ENCODE measurements at regions not wholly inside any gene's neighbourhood (a gene's known extent, or its start where the extent isn't known, plus 50 kb on each side); places are given as distances from the start of the nearest gene placed in this dataset.

- peak in 1 of 6 donors; percentile 60 for DNase-seq (ENCODE audit: low read depth in 4 of 6, low spot score in 6 of 6)
- Histone ChIP-seq H3K27me3 (ENCODE audit: control insufficient read depth, insufficient read depth, low read length) (no peaks in the 10 kb centered on the region), H3K27ac (ENCODE audit: low read depth, low read length) (no peak overlapping the region), H3K4me3 (ENCODE audit: low read depth, low read length) (no peak overlapping the region), H3K36me3 (ENCODE audit: control insufficient read depth, insufficient read depth, low read length) (no peaks in the 10 kb centered on the region), H3K4me1 (ENCODE audit: control insufficient read depth, insufficient read depth, low read length) (peaks cover 4% of the 10 kb centered on the region), H3K9me3 (ENCODE audit: control insufficient read depth, insufficient read depth, low read length) (no peaks in the 10 kb centered on the region)
- 52% methylated on average over 14 of the region's 23 CpGs for WGBS (ENCODE audit: insufficient coverage)
Observed at GRCh38 chr6:165726965-165727381, 63.9 kb upstream of the PDE10A start.

- WGBS (ENCODE audit: insufficient coverage) = 94% methylated on average over 24 of the region's 25 CpGs
- Histone ChIP-seq H3K27me3 (ENCODE audit: control insufficient read depth, insufficient read depth, low read length) (no peaks in the 10 kb centered on the region), H3K4me1 (ENCODE audit: control insufficient read depth, insufficient read depth, low read length) (peaks cover 4% of the 10 kb centered on the region), H3K9me3 (ENCODE audit: control insufficient read depth, insufficient read depth, low read length) (no peaks in the 10 kb centered on the region), H3K4me3 (ENCODE audit: low read depth, low read length) (no peak overlapping the region), H3K36me3 (ENCODE audit: control insufficient read depth, insufficient read depth, low read length) (no peaks in the 10 kb centered on the region), H3K27ac (ENCODE audit: low read depth, low read length) (no peak overlapping the region)
- no peak for DNase-seq (ENCODE audit: low read depth in 4 of 6, low spot score in 6 of 6)
Observed at GRCh38 chr6:165726290-165726875, 63.3 kb upstream of the PDE10A start.

DNA sequence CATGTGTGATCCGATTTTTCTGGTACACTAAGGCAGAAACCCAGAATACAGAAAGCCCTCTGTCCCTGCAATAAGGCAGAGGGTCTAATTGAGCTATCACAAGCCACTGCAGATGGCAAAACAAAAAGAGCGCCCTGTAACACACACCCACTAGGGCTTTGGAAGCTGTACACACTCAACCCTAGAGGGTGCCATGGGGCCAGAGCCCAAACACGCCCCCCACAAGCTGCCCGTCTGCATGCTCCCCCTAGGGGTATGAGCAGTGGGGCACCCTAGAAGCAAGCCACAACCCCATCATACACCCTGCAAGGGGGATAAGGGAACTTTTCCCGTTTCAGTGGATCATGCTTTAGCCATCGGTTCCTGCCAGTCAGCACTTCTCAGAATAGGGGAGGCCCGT lies 62.2 kb upstream of the PDE10A start:
- WGBS (ENCODE audit: insufficient coverage) = 87% methylated on average over 4 of the region's 7 CpGs
- no peak for DNase-seq (ENCODE audit: low read depth in 4 of 6, low spot score in 6 of 6)
- Histone ChIP-seq H3K27ac (ENCODE audit: low read depth, low read length) (no peak overlapping the region), H3K4me3 (ENCODE audit: low read depth, low read length) (no peak overlapping the region), H3K4me1 (ENCODE audit: control insufficient read depth, insufficient read depth, low read length) (peaks cover 4% of the 10 kb centered on the region), H3K36me3 (ENCODE audit: control insufficient read depth, insufficient read depth, low read length) (no peaks in the 10 kb centered on the region), H3K27me3 (ENCODE audit: control insufficient read depth, insufficient read depth, low read length) (no peaks in the 10 kb centered on the region), H3K9me3 (ENCODE audit: control insufficient read depth, insufficient read depth, low read length) (no peaks in the 10 kb centered on the region)

- Histone ChIP-seq H3K36me3 (ENCODE audit: control insufficient read depth, insufficient read depth, low read length) (no peaks in the 10 kb centered on the region), H3K4me3 (ENCODE audit: low read depth, low read length) (no peak overlapping the region), H3K9me3 (ENCODE audit: control insufficient read depth, insufficient read depth, low read length) (no peaks in the 10 kb centered on the region), H3K27me3 (ENCODE audit: control insufficient read depth, insufficient read depth, low read length) (peaks cover 2% of the 10 kb centered on the region), H3K4me1 (ENCODE audit: control insufficient read depth, insufficient read depth, low read length) (peaks cover 4% of the 10 kb centered on the region), H3K27ac (ENCODE audit: low read depth, low read length) (no peak overlapping the region)
- no peak for DNase-seq (ENCODE audit: low read depth in 4 of 6, low spot score in 6 of 6)
- 91% methylated on average over 6 of the region's 9 CpGs for WGBS (ENCODE audit: insufficient coverage)
Observed at GRCh38 chr6:165723326-165723725, 60.3 kb upstream of the PDE10A start.

- Histone ChIP-seq H3K27ac (ENCODE audit: low read depth, low read length) (no peak overlapping the region), H3K4me1 (ENCODE audit: control insufficient read depth, insufficient read depth, low read length) (peaks cover 4% of the 10 kb centered on the region), H3K9me3 (ENCODE audit: control insufficient read depth, insufficient read depth, low read length) (no peaks in the 10 kb centered on the region), H3K27me3 (ENCODE audit: control insufficient read depth, insufficient read depth, low read length) (peaks cover 2% of the 10 kb centered on the region), H3K36me3 (ENCODE audit: control insufficient read depth, insufficient read depth, low read length) (no peaks in the 10 kb centered on the region), H3K4me3 (ENCODE audit: low read depth, low read length) (no peak overlapping the region)
- DNase-seq (ENCODE audit: low read depth in 4 of 6, low spot score in 6 of 6) = no peak
- 87% methylated on average over 3 of the region's 4 CpGs for WGBS (ENCODE audit: insufficient coverage)
Observed at GRCh38 chr6:165722022-165722421, 59.0 kb upstream of the PDE10A start.

- Histone ChIP-seq H3K36me3 (ENCODE audit: control insufficient read depth, insufficient read depth, low read length) (no peaks in the 10 kb centered on the region), H3K4me3 (ENCODE audit: low read depth, low read length) (no peak overlapping the region), H3K27ac (ENCODE audit: low read depth, low read length) (no peak overlapping the region), H3K9me3 (ENCODE audit: control insufficient read depth, insufficient read depth, low read length) (no peaks in the 10 kb centered on the region), H3K27me3 (ENCODE audit: control insufficient read depth, insufficient read depth, low read length) (peaks cover 2% of the 10 kb centered on the region), H3K4me1 (ENCODE audit: control insufficient read depth, insufficient read depth, low read length) (no peaks in the 10 kb centered on the region)
- WGBS (ENCODE audit: insufficient coverage) = no CpG with 5 or more reads among the region's 3 CpGs
- no peak for DNase-seq (ENCODE audit: low read depth in 4 of 6, low spot score in 6 of 6)
Observed at GRCh38 chr6:165721356-165721755, 58.3 kb upstream of the PDE10A start.

DNA sequence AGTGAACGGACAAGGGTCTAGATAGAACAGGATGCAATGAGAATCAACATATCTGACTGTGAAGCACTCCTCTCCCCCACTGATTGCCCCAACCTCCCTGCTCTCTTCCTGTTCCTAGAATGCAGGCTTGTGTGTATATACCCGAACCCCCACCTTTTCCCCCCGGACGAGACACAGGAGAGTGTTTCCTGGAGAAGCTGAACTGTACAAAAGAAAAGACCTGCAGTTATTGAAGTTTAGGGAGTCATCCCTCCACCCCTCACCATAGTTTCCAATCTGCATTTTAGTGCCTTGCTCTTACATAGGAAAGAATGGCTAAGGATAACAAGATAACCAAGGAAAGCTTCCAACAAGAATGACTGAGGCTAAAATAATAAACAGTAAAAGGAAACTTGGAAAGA lies 55.5 kb upstream of the PDE10A start:
- H3K27me3 ChIP-seq (ENCODE audit: control insufficient read depth, insufficient read depth, low read length) = peaks cover 2% of the 10 kb centered on the region
- no peak overlapping the region for H3K4me3 ChIP-seq (ENCODE audit: low read depth, low read length)
- H3K4me1 ChIP-seq (ENCODE audit: control insufficient read depth, insufficient read depth, low read length) = no peaks in the 10 kb centered on the region
- DNase-seq (ENCODE audit: low read depth in 4 of 6, low spot score in 6 of 6) = peak in 1 of 6 donors; percentile 41
- no peaks in the 10 kb centered on the region for H3K36me3 ChIP-seq (ENCODE audit: control insufficient read depth, insufficient read depth, low read length)
- WGBS (ENCODE audit: insufficient coverage) = no CpG with 5 or more reads among the region's 4 CpGs
- no peaks in the 10 kb centered on the region for H3K9me3 ChIP-seq (ENCODE audit: control insufficient read depth, insufficient read depth, low read length)
- H3K27ac ChIP-seq (ENCODE audit: low read depth, low read length) = no peak overlapping the region

DNA sequence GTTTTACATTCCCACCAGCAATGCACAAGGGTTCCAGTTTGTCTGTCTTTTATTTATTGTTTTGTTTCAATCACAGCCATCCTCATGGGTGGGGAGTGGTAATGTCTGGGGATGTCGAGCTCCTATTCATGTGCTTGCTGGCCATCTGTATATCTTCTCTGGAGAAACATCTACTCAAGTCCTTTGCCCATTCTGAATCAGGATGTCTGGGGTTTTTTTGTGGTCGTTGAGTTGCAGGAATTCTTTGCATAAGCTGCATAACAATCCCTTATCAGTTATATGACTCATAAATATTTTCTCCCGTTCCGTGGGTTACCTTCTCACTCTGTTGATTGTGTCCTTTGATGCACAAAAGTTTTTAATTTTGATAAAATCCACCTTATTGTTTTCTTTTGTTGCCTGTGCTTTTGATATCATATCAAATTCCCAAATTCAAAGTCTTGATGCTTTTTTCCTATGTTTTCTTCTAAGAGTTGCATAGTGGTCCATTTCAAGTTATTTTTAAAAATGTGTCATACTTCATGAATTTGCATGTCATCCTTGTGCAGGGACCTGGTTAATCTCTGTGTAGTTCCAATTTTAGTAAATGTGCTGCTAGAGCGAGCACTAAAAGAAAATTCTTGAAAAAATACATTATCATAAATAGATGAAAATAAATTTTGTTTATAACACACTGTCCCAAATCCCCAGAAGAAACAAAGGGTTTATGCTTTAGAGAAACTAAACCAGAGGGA lies 54.9 kb upstream of the PDE10A start:
- no CpG with 5 or more reads among the region's 5 CpGs for WGBS (ENCODE audit: insufficient coverage)
- Histone ChIP-seq H3K27ac (ENCODE audit: low read depth, low read length) (no peak overlapping the region), H3K4me1 (ENCODE audit: control insufficient read depth, insufficient read depth, low read length) (no peaks in the 10 kb centered on the region), H3K27me3 (ENCODE audit: control insufficient read depth, insufficient read depth, low read length) (peaks cover 2% of the 10 kb centered on the region), H3K9me3 (ENCODE audit: control insufficient read depth, insufficient read depth, low read length) (no peaks in the 10 kb centered on the region), H3K4me3 (ENCODE audit: low read depth, low read length) (no peak overlapping the region), H3K36me3 (ENCODE audit: control insufficient read depth, insufficient read depth, low read length) (no peaks in the 10 kb centered on the region)
- DNase-seq (ENCODE audit: low read depth in 4 of 6, low spot score in 6 of 6) = no peak

DNA sequence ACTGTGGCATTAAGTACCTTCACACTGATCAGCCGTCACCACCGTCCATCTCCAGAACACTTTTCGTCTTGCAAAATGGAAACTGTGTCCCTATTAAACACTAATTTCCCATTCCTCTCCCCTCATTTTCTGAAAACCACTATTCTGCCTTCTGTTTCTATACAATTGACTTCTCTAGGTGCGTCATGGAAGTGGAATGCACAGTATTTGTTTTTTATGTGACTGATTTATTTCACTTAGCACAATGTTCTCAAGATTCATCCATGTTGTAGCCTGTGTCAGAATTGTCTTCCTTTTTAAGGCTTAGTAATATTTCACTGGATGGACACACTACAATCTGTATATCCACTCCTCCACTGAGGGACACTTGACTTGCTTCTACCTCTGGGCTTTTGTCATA lies 53.8 kb upstream of the PDE10A start:
- Histone ChIP-seq H3K27me3 (ENCODE audit: control insufficient read depth, insufficient read depth, low read length) (peaks cover 2% of the 10 kb centered on the region), H3K36me3 (ENCODE audit: control insufficient read depth, insufficient read depth, low read length) (no peaks in the 10 kb centered on the region), H3K9me3 (ENCODE audit: control insufficient read depth, insufficient read depth, low read length) (peaks cover under 1% of the 10 kb centered on the region), H3K4me1 (ENCODE audit: control insufficient read depth, insufficient read depth, low read length) (no peaks in the 10 kb centered on the region), H3K4me3 (ENCODE audit: low read depth, low read length) (no peak overlapping the region), H3K27ac (ENCODE audit: low read depth, low read length) (no peak overlapping the region)
- no peak for DNase-seq (ENCODE audit: low read depth in 4 of 6, low spot score in 6 of 6)
- 100% methylated on average over 3 of the region's 4 CpGs for WGBS (ENCODE audit: insufficient coverage)

GRCh38 chr6:165715428-165715827 lies 52.4 kb upstream of the PDE10A start:
- H3K36me3 ChIP-seq (ENCODE audit: control insufficient read depth, insufficient read depth, low read length) = no peaks in the 10 kb centered on the region
- H3K27ac ChIP-seq (ENCODE audit: low read depth, low read length) = no peak overlapping the region
- no peaks in the 10 kb centered on the region for H3K4me1 ChIP-seq (ENCODE audit: control insufficient read depth, insufficient read depth, low read length)
- peaks cover 2% of the 10 kb centered on the region for H3K9me3 ChIP-seq (ENCODE audit: control insufficient read depth, insufficient read depth, low read length)
- no peak for DNase-seq (ENCODE audit: low read depth in 4 of 6, low spot score in 6 of 6)
- H3K27me3 ChIP-seq (ENCODE audit: control insufficient read depth, insufficient read depth, low read length) = peaks cover 2% of the 10 kb centered on the region
- 98% methylated on average over 7 of the region's 11 CpGs for WGBS (ENCODE audit: insufficient coverage)
- H3K4me3 ChIP-seq (ENCODE audit: low read depth, low read length) = no peak overlapping the region

Data from spinal cord (tissue), 9 donors.